ENCODE measurements at regions not wholly inside any gene's neighbourhood (a gene's known extent, or its start where the extent isn't known, plus 50 kb on each side); places are given as distances from the start of the nearest gene placed in this dataset.
A peak's percentile ranks its signal among the peaks of the same experiment; 100 is the strongest.

GRCh38 chrX:51836823-51837222 lies 56.6 kb upstream of the MAGED1 start:
- no TSS peak for BruUV-seq (replicated peaks)
- intact Hi-C loops (cut with micrococcal nuclease) = no loop called here

DNA sequence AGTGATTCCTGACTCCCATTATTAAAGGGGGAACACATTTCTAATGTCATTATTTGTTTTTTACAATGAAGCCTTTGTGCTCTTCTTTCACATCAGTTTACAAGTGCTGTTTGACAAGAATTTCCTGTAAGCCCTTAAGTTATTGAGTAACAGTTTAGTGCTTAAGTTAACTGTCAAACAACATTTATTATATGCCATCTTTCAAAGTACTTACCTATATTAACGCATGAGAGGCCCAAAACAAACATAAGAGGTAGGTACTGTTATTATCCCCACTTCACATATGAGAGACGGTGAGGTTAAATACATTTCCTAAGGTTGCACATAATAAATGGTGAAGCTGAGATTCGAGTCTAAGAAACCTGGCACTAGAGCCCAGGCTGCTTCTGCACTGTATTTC lies 56.0 kb upstream of the MAGED1 start:
- Mint-ChIP-seq H3K9me3 (ENCODE audit: unreplicated experiment) (no peaks in the 10 kb centered on the region), H3K27me3 (ENCODE audit: insufficient read depth, unreplicated experiment) (peaks cover 30% of the 10 kb centered on the region), H3K4me1 (ENCODE audit: insufficient read depth, unreplicated experiment) (no peaks in the 10 kb centered on the region), H3K4me3 (ENCODE audit: unreplicated experiment) (no peak overlapping the region), H3K36me3 (ENCODE audit: insufficient read depth, unreplicated experiment) (no peaks in the 10 kb centered on the region), H3K27ac (ENCODE audit: low read depth, unreplicated experiment) (no peak overlapping the region)
- no TSS peak for BruUV-seq (replicated peaks)
- TF ChIP-seq CTCF (IDR thresholded peaks at IDR 0.05; ENCODE audit: unreplicated experiment) = no peak
- DNase-seq (ENCODE audit: unreplicated experiment) = no peak
- intact Hi-C loops (cut with micrococcal nuclease) = no loop called here
- ChIA-PET POLR2A (interaction anchor here (1.1 kb wide), 1 partner anchor 8 kb away, joined by 3 read pairs; no protein-coding TSS in a partner anchor), CTCF (interaction anchor here (1.4 kb wide), 1 partner anchor 8 kb away, joined by 6 read pairs; no protein-coding TSS in a partner anchor)

More at GRCh38 chrX:51836823-51837222, 56.6 kb upstream of the MAGED1 start:
- Mint-ChIP-seq H3K4me3 (ENCODE audit: unreplicated experiment) (no peak overlapping the region), H3K4me1 (ENCODE audit: insufficient read depth, unreplicated experiment) (no peaks in the 10 kb centered on the region), H3K36me3 (ENCODE audit: insufficient read depth, unreplicated experiment) (no peaks in the 10 kb centered on the region), H3K9me3 (ENCODE audit: unreplicated experiment) (no peaks in the 10 kb centered on the region), H3K27ac (ENCODE audit: low read depth, unreplicated experiment) (no peak overlapping the region), H3K27me3 (ENCODE audit: insufficient read depth, unreplicated experiment) (peaks cover 36% of the 10 kb centered on the region)
- TF ChIP-seq CTCF (IDR thresholded peaks at IDR 0.05; ENCODE audit: unreplicated experiment) = no peak
- POLR2A ChIA-PET = interaction anchor here (1.1 kb wide), 1 partner anchor 9 kb away, joined by 3 read pairs; no protein-coding TSS in a partner anchor
- no peak for DNase-seq (ENCODE audit: unreplicated experiment)
- CTCF ChIA-PET = interaction anchor here (1.3 to 1.4 kb wide), 2 partner anchors 9 kb away, joined by 6 read pairs; no protein-coding TSS in a partner anchor

- H3K36me3 Mint-ChIP-seq (ENCODE audit: insufficient read depth, unreplicated experiment) = no peaks in the 10 kb centered on the region
- TF ChIP-seq CTCF (IDR thresholded peaks at IDR 0.05; ENCODE audit: unreplicated experiment) = no peak
- peaks cover 26% of the 10 kb centered on the region for H3K27me3 Mint-ChIP-seq (ENCODE audit: insufficient read depth, unreplicated experiment)
- DNase-seq (ENCODE audit: unreplicated experiment) = peak; percentile 27
- no TSS peak for BruUV-seq (replicated peaks)
- ChIA-PET POLR2A (no interaction called here), CTCF (no interaction called here)
- no peaks in the 10 kb centered on the region for H3K4me1 Mint-ChIP-seq (ENCODE audit: insufficient read depth, unreplicated experiment)
- no peaks in the 10 kb centered on the region for H3K9me3 Mint-ChIP-seq (ENCODE audit: unreplicated experiment)
- no peak overlapping the region for H3K27ac Mint-ChIP-seq (ENCODE audit: low read depth, unreplicated experiment)
- intact Hi-C loops (cut with micrococcal nuclease) = no loop called here
- H3K4me3 Mint-ChIP-seq (ENCODE audit: unreplicated experiment) = no peak overlapping the region
Measured at GRCh38 chrX:51837921-51838320, 55.5 kb upstream of the MAGED1 start.

All from MCF 10A (cell line).